GM23248 (cell line): ENCODE measurements at regions not wholly inside any gene's neighbourhood (a gene's known extent, or its start where the extent isn't known, plus 50 kb on each side); places are given as distances from the start of the nearest gene placed in this dataset.
"Not testable (repeated sequence)": the region's sequence is repeated elsewhere in the genome, so short reads cannot be mapped to it uniquely, and the experiment has no call there.

Source experiments
- DNase-seq: peaks from one replicate; pipeline ENCODE4 v3.0.0-alpha.2; 2015
- H2AFZ ChIP-seq: fragments of 200-600 bp; sonication (generic); 2 replicates; pipeline ENCODE4 v1.6.1; 2016; ENCODE audit warnings: antibody characterized with exemption
- H3F3A ChIP-seq: fragments of 200-600 bp; sonication (generic); 2 replicates; pipeline ENCODE4 v1.6.1; 2016; ENCODE audit warnings: mild to moderate bottlenecking, antibody characterized with exemption, mixed run types; ENCODE audit not compliant: insufficient read depth
- H3K27ac ChIP-seq: fragments of 200-600 bp; sonication (generic); 2 replicates; pipeline ENCODE4 v1.5.1; 2016; ENCODE audit warnings: mild to moderate bottlenecking
- H3K27me3 ChIP-seq: fragments of 200-600 bp; sonication (generic); replicated peaks from 2 replicates; pipeline ENCODE4 v1.6.1; 2016; ENCODE audit warnings: mild to moderate bottlenecking; ENCODE audit not compliant: insufficient read depth
- H3K36me3 ChIP-seq: fragments of 200-600 bp; sonication (generic); 2 replicates; pipeline ENCODE4 v1.6.1; 2016; ENCODE audit warnings: low read depth, mild to moderate bottlenecking
- H3K4me1 ChIP-seq: fragments of 200-600 bp; sonication (generic); 2 replicates; pipeline ENCODE4 v1.6.1; 2016; ENCODE audit warnings: mild to moderate bottlenecking; ENCODE audit not compliant: insufficient read depth
- H3K4me2 ChIP-seq: fragments of 200-600 bp; sonication (generic); one replicate; pipeline ENCODE4 v1.6.1; 2016; ENCODE audit warnings: mild to moderate bottlenecking; ENCODE audit not compliant: unreplicated experiment
- H3K4me3 ChIP-seq: fragments of 200-600 bp; sonication (generic); 2 replicates; pipeline ENCODE4 v1.5.1; 2016; ENCODE audit warnings: mild to moderate bottlenecking
- H3K79me2 ChIP-seq: fragments of 200-600 bp; sonication (generic); 2 replicates; pipeline ENCODE4 v1.6.1; 2016; ENCODE audit warnings: mild to moderate bottlenecking; ENCODE audit not compliant: insufficient read depth
- H3K9ac ChIP-seq: fragments of 200-600 bp; sonication (generic); 2 replicates; pipeline ENCODE4 v1.6.1; 2016; ENCODE audit warnings: mild to moderate bottlenecking
- H3K9me2 ChIP-seq: fragments of 200-600 bp; sonication (generic); 2 replicates; pipeline ENCODE4 v1.6.1; 2016; ENCODE audit warnings: mixed run types, mild to moderate bottlenecking, moderate library complexity; ENCODE audit not compliant: insufficient read depth
- H3K9me3 ChIP-seq: fragments of 200-600 bp; sonication (generic); one replicate; pipeline ENCODE4 v1.6.1; 2017; ENCODE audit warnings: low read depth
- H4K20me1 ChIP-seq: fragments of 200-600 bp; sonication (generic); 2 replicates; pipeline ENCODE4 v1.6.0; 2016; ENCODE audit not compliant: insufficient read depth
- EZH2 ChIP-seq: fragments of 200-600 bp; sonication (generic); IDR thresholded peaks from 2 replicates; pipeline ENCODE4 v1.6.1; 2018; ENCODE audit warnings: antibody characterized with exemption, mild to moderate bottlenecking; ENCODE audit not compliant: insufficient read depth, poor library complexity, severe bottlenecking
- EZH2phosphoT487 ChIP-seq: fragments of 200-600 bp; sonication (generic); IDR thresholded peaks from 2 replicates; pipeline ENCODE4 v1.6.1; 2018; ENCODE audit warnings: antibody characterized with exemption, moderate library complexity, mild to moderate bottlenecking, low read depth; ENCODE audit not compliant: insufficient read depth
- WGBS, 2 experiments: methylation state at CpG; one replicate each; pipeline ENCODE4 v1.1.6; 2015 to 2017; ENCODE audit warnings: low lambda C conversion rate in 2 of 2, low coverage in 1 of 2; ENCODE audit errors: missing lambda C conversion rate in 2 of 2; 5-methylcytosine and 5-hydroxymethylcytosine counted together
- in situ Hi-C: fragments of 300-500 bp; cut with MboI; formaldehyde crosslinking; loops from 2 replicates; pipeline ENCODE4 v1.15.0; 2020

- no peaks in the 10 kb centered on the region for H3K9me2 ChIP-seq
- no peaks in the 10 kb centered on the region for H3F3A ChIP-seq
- H2AFZ ChIP-seq = no peak overlapping the region
- H3K27ac ChIP-seq = no peak overlapping the region
- H3K27me3 ChIP-seq = no peaks in the 10 kb centered on the region
- no peak overlapping the region for H3K4me3 ChIP-seq
- H3K4me1 ChIP-seq = peaks cover 15% of the 10 kb centered on the region
- no peak for TF ChIP-seq EZH2
- TF ChIP-seq EZH2phosphoT487 = no peak
- H3K79me2 ChIP-seq = no peaks in the 10 kb centered on the region
- 52 to 58% methylated on average over 5 of the region's 5 CpGs for WGBS, 2 experiments
- no peaks in the 10 kb centered on the region for H3K9me3 ChIP-seq
- H3K4me2 ChIP-seq = no peak overlapping the region
- H3K36me3 ChIP-seq = no peaks in the 10 kb centered on the region
- in situ Hi-C loops = no loop called here
- no peaks in the 10 kb centered on the region for H4K20me1 ChIP-seq
- DNase-seq = peak; percentile 31
- H3K9ac ChIP-seq = no peak overlapping the region
Measured at GRCh38 chr5:154652746-154653417, 102.3 kb upstream of the LARP1 start.

GRCh38 chr5:154651795-154652194 is 103.4 kb upstream of the LARP1 start:
- H3F3A ChIP-seq, H3K36me3 ChIP-seq, H3K9me3 ChIP-seq, H3K27ac ChIP-seq, H2AFZ ChIP-seq, H4K20me1 ChIP-seq, H3K4me3 ChIP-seq, H3K27me3 ChIP-seq, H3K9me2 ChIP-seq, H3K9ac ChIP-seq, in situ Hi-C loops, H3K4me2 ChIP-seq, H3K79me2 ChIP-seq, DNase-seq: not testable (repeated sequence)
- H3K4me1 ChIP-seq = peaks cover 15% of the 10 kb centered on the region
- WGBS, 2 experiments = 85 to 87% methylated on average over 5 of the region's 5 CpGs

DNA sequence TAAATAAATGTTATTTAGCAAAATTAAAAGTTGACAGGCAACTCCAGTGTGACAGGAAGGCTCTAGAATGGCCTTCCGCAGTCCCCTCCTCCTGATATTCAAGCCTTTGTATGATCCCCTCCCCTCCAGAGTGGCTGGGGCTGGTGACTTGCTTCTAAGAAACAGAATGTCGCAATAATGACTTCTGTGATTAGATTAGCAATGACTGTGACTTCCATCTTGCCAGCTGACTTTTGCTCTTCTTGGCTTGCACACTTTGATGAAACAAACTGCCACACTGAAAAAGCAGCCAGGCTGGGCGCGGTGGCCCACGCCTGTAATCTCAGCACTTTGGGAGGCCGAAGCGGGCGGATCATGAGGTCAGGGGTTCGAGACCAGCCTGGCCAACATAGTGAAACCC is 106.5 kb upstream of the LARP1 start:
- no peak overlapping the region for H3K27ac ChIP-seq
- no peaks in the 10 kb centered on the region for H3K27me3 ChIP-seq
- H4K20me1 ChIP-seq = no peaks in the 10 kb centered on the region
- no peak overlapping the region for H2AFZ ChIP-seq
- no peaks in the 10 kb centered on the region for H3K9me2 ChIP-seq
- H3K9ac ChIP-seq = no peak overlapping the region
- H3F3A ChIP-seq = no peaks in the 10 kb centered on the region
- in situ Hi-C loops = loop anchor here (10.0 kb wide), 1 partner anchor 166 kb away; no protein-coding TSS in a partner anchor
- H3K79me2 ChIP-seq = no peaks in the 10 kb centered on the region
- no peak for TF ChIP-seq EZH2
- TF ChIP-seq EZH2phosphoT487 = no peak
- H3K4me3 ChIP-seq = no peak overlapping the region
- DNase-seq = peak; percentile 55
- 42 to 63% methylated on average over 9 of the region's 9 CpGs for WGBS, 2 experiments
- no peaks in the 10 kb centered on the region for H3K36me3 ChIP-seq
- no peak overlapping the region for H3K4me2 ChIP-seq
- H3K4me1 ChIP-seq = no peaks in the 10 kb centered on the region
- H3K9me3 ChIP-seq = no peaks in the 10 kb centered on the region

DNA sequence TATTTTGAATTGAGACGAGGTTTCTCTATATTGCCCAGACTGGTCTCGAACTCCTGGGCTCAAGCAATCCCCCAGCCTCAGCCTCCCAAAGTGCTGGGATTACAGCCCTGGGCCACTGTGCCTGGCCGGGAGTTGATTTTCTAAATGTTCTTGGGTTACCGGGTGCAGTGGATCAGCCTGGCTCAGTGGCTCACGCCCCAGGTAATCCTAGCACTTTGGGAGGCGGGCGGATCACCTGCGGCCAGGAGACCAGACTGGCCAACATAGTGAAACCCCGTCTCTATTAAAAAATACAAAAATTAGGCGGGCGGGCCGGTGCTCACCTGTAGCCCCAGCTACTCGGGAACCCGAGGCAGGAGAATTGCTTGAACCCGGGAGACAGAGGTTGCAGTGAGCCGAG is 106.9 kb upstream of the LARP1 start:
- Histone ChIP-seq H3K27ac (no peak overlapping the region), H2AFZ (0 out of 2 replicates have a peak overlapping the region, but pooled peaks have one; percentile 25), H3K9ac (no peak overlapping the region), H3K4me1 (no peaks in the 10 kb centered on the region), H3K79me2 (no peaks in the 10 kb centered on the region), H4K20me1 (no peaks in the 10 kb centered on the region), H3F3A (no peaks in the 10 kb centered on the region), H3K9me2 (no peaks in the 10 kb centered on the region), H3K9me3 (no peaks in the 10 kb centered on the region), H3K4me3 (no peak overlapping the region), H3K36me3 (no peaks in the 10 kb centered on the region), H3K4me2 (no peak overlapping the region), H3K27me3 (no peaks in the 10 kb centered on the region)
- WGBS, 2 experiments = 89 to 90% methylated on average over 16 of the region's 16 CpGs
- in situ Hi-C loops = loop anchor here (10.0 kb wide), 1 partner anchor 167 kb away; no protein-coding TSS in a partner anchor
- TF ChIP-seq EZH2 = no peak
- no peak for TF ChIP-seq EZH2phosphoT487
- DNase-seq = no peak
